ENCODE measurements at regions not wholly inside any gene's neighbourhood (a gene's known extent, or its start where the extent isn't known, plus 50 kb on each side); places are given as distances from the start of the nearest gene placed in this dataset.

DNA sequence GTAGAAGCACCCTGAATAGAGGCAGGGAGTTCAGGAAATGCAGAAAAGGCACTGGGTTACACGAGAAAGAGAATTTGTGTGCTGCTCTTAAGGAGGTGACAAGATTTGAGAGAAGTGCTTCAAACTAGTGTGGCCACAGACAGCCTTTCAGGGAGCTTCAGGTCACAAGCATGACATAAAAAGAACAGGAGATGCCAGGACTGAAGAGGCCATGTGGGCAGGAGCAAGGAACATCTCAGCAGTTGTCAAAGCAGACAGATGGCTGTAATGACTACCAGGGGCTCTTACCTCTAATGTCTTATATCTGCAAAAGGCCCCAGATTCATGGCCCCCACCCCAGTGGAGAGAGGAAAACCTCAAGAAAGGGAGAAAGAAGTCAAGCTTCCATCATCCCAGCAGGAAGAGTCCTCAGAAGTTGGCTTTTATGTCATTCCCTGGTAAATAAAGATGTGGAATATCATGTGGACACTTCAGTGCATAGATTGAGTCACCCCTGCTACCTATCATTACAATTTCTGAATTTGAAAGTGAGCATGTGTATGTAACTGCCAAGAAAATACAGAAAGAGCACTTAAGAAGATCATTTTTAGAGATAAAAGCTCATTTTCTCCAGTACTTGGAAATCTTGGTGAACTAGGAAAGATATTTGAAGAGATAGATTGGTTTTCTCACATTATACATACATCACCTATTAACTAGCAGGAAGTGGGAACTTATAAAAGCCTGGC lies 214.4 kb upstream of the RORB start:
- no peak for TF ChIP-seq CTCF (IDR thresholded peaks at IDR 0.05; ENCODE audit: insufficient read depth in 1 of 2, low read depth in 1 of 2, low read length in 1 of 2, severe bottlenecking in 1 of 2, unreplicated experiment in 1 of 2)
- H3K27me3 ChIP-seq (replicated peaks; ENCODE audit: control insufficient read depth, insufficient read depth, low read length): no peaks in the 10 kb centered on the region
- no peak for DNase-seq
- ChIA-PET POLR2A (no interaction called here), CTCF (no interaction called here)
- Mint-ChIP-seq H3K27ac (ENCODE audit: unreplicated experiment) (no peak overlapping the region), H3K4me3 (ENCODE audit: unreplicated experiment) (no peak overlapping the region), H3K36me3 (ENCODE audit: insufficient read depth, unreplicated experiment) (no peaks in the 10 kb centered on the region), H3K4me1 (ENCODE audit: low read depth, unreplicated experiment) (no peaks in the 10 kb centered on the region), H3K9me3 (ENCODE audit: unreplicated experiment) (no peaks in the 10 kb centered on the region), H3K27me3 (ENCODE audit: insufficient read depth, unreplicated experiment) (no peaks in the 10 kb centered on the region)
- BruUV-seq (replicated peaks): no TSS peak
- no peaks in the 10 kb centered on the region for H3K36me3 ChIP-seq (ENCODE audit: control insufficient read depth, insufficient read depth, low read length)
- H3K9me3 ChIP-seq: no peaks in the 10 kb centered on the region
- intact Hi-C loops (cut with micrococcal nuclease; ENCODE audit: unreplicated experiment): no loop called here
- H3K4me1 ChIP-seq: no peaks in the 10 kb centered on the region
- H3K4me3 ChIP-seq (ENCODE audit: low read depth, low read length): no peak overlapping the region

- BruUV-seq (replicated peaks): no TSS peak
- intact Hi-C loops (cut with micrococcal nuclease; ENCODE audit: unreplicated experiment): no loop called here
- no peak overlapping the region for H3K4me3 Mint-ChIP-seq (ENCODE audit: unreplicated experiment)
- H3K4me1 ChIP-seq: no peaks in the 10 kb centered on the region
- no peaks in the 10 kb centered on the region for H3K9me3 ChIP-seq
- ChIA-PET CTCF (no interaction called here), POLR2A (no interaction called here)
- no peak overlapping the region for H3K27ac Mint-ChIP-seq (ENCODE audit: unreplicated experiment)
- H3K9me3 Mint-ChIP-seq (ENCODE audit: unreplicated experiment): no peaks in the 10 kb centered on the region
- H3K27me3 Mint-ChIP-seq (ENCODE audit: insufficient read depth, unreplicated experiment): no peaks in the 10 kb centered on the region
- TF ChIP-seq CTCF (IDR thresholded peaks at IDR 0.05; ENCODE audit: insufficient read depth in 1 of 2, low read depth in 1 of 2, low read length in 1 of 2, severe bottlenecking in 1 of 2, unreplicated experiment in 1 of 2): no peak
- no peak overlapping the region for H3K4me3 ChIP-seq (ENCODE audit: low read depth, low read length)
- H3K4me1 Mint-ChIP-seq (ENCODE audit: low read depth, unreplicated experiment): no peaks in the 10 kb centered on the region
- H3K36me3 ChIP-seq (ENCODE audit: control insufficient read depth, insufficient read depth, low read length): no peaks in the 10 kb centered on the region
- DNase-seq: no peak
- H3K36me3 Mint-ChIP-seq (ENCODE audit: insufficient read depth, unreplicated experiment): no peaks in the 10 kb centered on the region
- no peaks in the 10 kb centered on the region for H3K27me3 ChIP-seq (replicated peaks; ENCODE audit: control insufficient read depth, insufficient read depth, low read length)
These were observed 212.3 kb upstream of the RORB start for GRCh38 chr9:74284581-74285450.

GRCh38 chr9:74293479-74293878 lies 203.7 kb upstream of the RORB start:
- no peaks in the 10 kb centered on the region for H3K36me3 ChIP-seq (ENCODE audit: control insufficient read depth, insufficient read depth, low read length)
- Mint-ChIP-seq H3K4me1 (ENCODE audit: low read depth, unreplicated experiment) (no peaks in the 10 kb centered on the region), H3K4me3 (ENCODE audit: unreplicated experiment) (no peak overlapping the region), H3K27me3 (ENCODE audit: insufficient read depth, unreplicated experiment) (peaks cover 2% of the 10 kb centered on the region), H3K27ac (ENCODE audit: unreplicated experiment) (no peak overlapping the region), H3K36me3 (ENCODE audit: insufficient read depth, unreplicated experiment) (no peaks in the 10 kb centered on the region), H3K9me3 (ENCODE audit: unreplicated experiment) (no peaks in the 10 kb centered on the region)
- POLR2A ChIA-PET: no interaction called here
- no peak for TF ChIP-seq CTCF (IDR thresholded peaks at IDR 0.05; ENCODE audit: insufficient read depth in 1 of 2, low read depth in 1 of 2, low read length in 1 of 2, severe bottlenecking in 1 of 2, unreplicated experiment in 1 of 2)
- no peaks in the 10 kb centered on the region for H3K9me3 ChIP-seq
- no peaks in the 10 kb centered on the region for H3K27me3 ChIP-seq (replicated peaks; ENCODE audit: control insufficient read depth, insufficient read depth, low read length)
- H3K4me3 ChIP-seq (ENCODE audit: low read depth, low read length): no peak overlapping the region
- no peak for DNase-seq
- CTCF ChIA-PET: no interaction called here
- intact Hi-C loops (cut with micrococcal nuclease; ENCODE audit: unreplicated experiment): no loop called here
- BruUV-seq (replicated peaks): no TSS peak
- no peaks in the 10 kb centered on the region for H3K4me1 ChIP-seq

All from Caco-2 (cell line).